Skin of body (tissue), 1 donor: ENCODE measurements at regions not wholly inside any gene's neighbourhood (a gene's known extent, or its start where the extent isn't known, plus 50 kb on each side); places are given as distances from the start of the nearest gene placed in this dataset.
"Not testable (repeated sequence)": the region's sequence is repeated elsewhere in the genome, so short reads cannot be mapped to it uniquely, and the experiment has no call there.

Experiments
- DNase-seq: peaks from one replicate; lab custom pipeline; 2025; lab: John Stamatoyannopoulos, UW

GRCh38 chr12:125861299-125862281 lies 796.4 kb downstream of the AACS start:
- no peak for DNase-seq

GRCh38 chr12:125865236-125865635 lies 800.0 kb downstream of the AACS start:
- DNase-seq, result not testable (repeated sequence)

GRCh38 chr12:125871811-125872594 lies 806.8 kb downstream of the AACS start:
- DNase-seq, result no peak

GRCh38 chr12:125873016-125873415 lies 807.8 kb downstream of the AACS start:
- no peak for DNase-seq

- DNase-seq, result no peak
These were observed 813.2 kb downstream of the AACS start for GRCh38 chr12:125878483-125878882.

- DNase-seq, result no peak
These were observed 816.9 kb downstream of the AACS start for GRCh38 chr12:125882141-125882540.

GRCh38 chr12:125888921-125889320 lies 823.7 kb downstream of the AACS start:
- DNase-seq, result no peak

- no peak for DNase-seq
These were observed 824.5 kb downstream of the AACS start for GRCh38 chr12:125889742-125890141.

GRCh38 chr12:125890366-125890905 lies 825.2 kb downstream of the AACS start:
- DNase-seq, result no peak

- DNase-seq, result no peak
These were observed 825.7 kb downstream of the AACS start for GRCh38 chr12:125890971-125891370.

GRCh38 chr12:125892276-125892675 lies 827.0 kb downstream of the AACS start:
- no peak for DNase-seq

GRCh38 chr12:125902991-125903390 lies 837.8 kb downstream of the AACS start:
- no peak for DNase-seq

- DNase-seq, result no peak
These were observed 842.1 kb downstream of the AACS start for GRCh38 chr12:125907351-125907750.

- DNase-seq, result no peak
These were observed 854.7 kb downstream of the AACS start for GRCh38 chr12:125919856-125920470.

GRCh38 chr12:125922330-125922729 lies 857.1 kb downstream of the AACS start:
- no peak for DNase-seq

GRCh38 chr12:125936502-125936901 lies 871.3 kb downstream of the AACS start:
- no peak for DNase-seq

GRCh38 chr12:125944446-125944845 lies 879.2 kb downstream of the AACS start:
- DNase-seq, result no peak

- DNase-seq, result no peak
These were observed 884.2 kb downstream of the AACS start for GRCh38 chr12:125949471-125949870.

- DNase-seq, result no peak
These were observed 889.1 kb downstream of the AACS start for GRCh38 chr12:125954362-125954761.

- DNase-seq, result no peak
These were observed 891.0 kb downstream of the AACS start for GRCh38 chr12:125956186-125956585.

GRCh38 chr12:125966641-125967040 lies 901.4 kb downstream of the AACS start:
- DNase-seq, result no peak

- no peak for DNase-seq
These were observed 903.2 kb downstream of the AACS start for GRCh38 chr12:125968413-125968812.
